ENCODE measurements at regions not wholly inside any gene's neighbourhood (a gene's known extent, or its start where the extent isn't known, plus 50 kb on each side); places are given as distances from the start of the nearest gene placed in this dataset.

DNA sequence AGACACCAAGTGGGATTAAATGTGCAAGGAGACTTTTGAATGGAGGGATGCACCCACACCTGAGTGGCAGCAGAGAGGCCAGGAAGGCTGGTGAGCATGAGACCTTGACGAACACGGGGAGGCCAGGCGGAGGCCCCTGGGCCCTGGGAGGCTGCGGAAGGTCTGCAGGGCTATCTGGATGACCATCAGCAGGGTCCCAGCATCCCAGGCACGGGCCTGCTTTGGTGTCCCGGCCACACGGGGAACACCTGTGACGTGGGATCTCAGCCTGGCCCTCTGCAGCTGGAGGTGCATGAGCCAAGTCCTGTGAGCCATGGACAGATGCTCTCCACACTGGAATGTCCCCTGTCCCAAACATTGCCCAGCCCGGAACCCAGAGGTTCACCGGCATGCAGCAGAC is 174.0 kb upstream of the FOXD4L5 start:
- TF ChIP-seq, protein P1, sequence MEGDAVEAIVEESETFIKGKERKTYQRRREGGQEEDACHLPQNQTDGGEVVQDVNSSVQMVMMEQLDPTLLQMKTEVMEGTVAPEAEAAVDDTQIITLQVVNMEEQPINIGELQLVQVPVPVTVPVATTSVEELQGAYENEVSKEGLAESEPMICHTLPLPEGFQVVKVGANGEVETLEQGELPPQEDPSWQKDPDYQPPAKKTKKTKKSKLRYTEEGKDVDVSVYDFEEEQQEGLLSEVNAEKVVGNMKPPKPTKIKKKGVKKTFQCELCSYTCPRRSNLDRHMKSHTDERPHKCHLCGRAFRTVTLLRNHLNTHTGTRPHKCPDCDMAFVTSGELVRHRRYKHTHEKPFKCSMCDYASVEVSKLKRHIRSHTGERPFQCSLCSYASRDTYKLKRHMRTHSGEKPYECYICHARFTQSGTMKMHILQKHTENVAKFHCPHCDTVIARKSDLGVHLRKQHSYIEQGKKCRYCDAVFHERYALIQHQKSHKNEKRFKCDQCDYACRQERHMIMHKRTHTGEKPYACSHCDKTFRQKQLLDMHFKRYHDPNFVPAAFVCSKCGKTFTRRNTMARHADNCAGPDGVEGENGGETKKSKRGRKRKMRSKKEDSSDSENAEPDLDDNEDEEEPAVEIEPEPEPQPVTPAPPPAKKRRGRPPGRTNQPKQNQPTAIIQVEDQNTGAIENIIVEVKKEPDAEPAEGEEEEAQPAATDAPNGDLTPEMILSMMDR (IDR thresholded peaks at IDR 0.05; ENCODE audit: low read depth, low read length, poor library complexity, severe bottlenecking) = no peak
- no peak for TF ChIP-seq EZH2phosphoT487 (IDR thresholded peaks at IDR 0.05; ENCODE audit: borderline replicate concordance, low read length)
